HepG2 (cell line): ENCODE measurements at regions not wholly inside any gene's neighbourhood (a gene's known extent, or its start where the extent isn't known, plus 50 kb on each side); places are given as distances from the start of the nearest gene placed in this dataset.

Source experiments
- ATAC-seq: fragments of 200-7000 bp; cut with Tn5 transposase; 3 replicates; pipeline ENCODE4 v1.9.1; 2020; ENCODE audit warnings: mild to moderate bottlenecking, moderate library complexity
- BruUV-seq: library from RNA; stranded (reverse); fragments of 400-500 nt; replicated peaks from 2 replicates; lab custom pipeline; 2021; lab: Mats Ljungman, UMichigan
- CTCF ChIA-PET: fragments of 300-600 bp; formaldehyde crosslinking; extraction: SDS; loops from one replicate; lab custom pipeline; 2021; ENCODE audit warnings: low total read pairs, inconsistent platforms, low intra/inter-chr PET ratio; lab: Yijun Ruan, JAX
- POLR2A ChIA-PET: fragments of 350-600 bp; sonication (Branson Sonifier 250); formaldehyde crosslinking; loops from one replicate; lab custom pipeline; 2020; ENCODE audit warnings: antibody characterized with exemption, inconsistent platforms; lab: Yijun Ruan, JAX
- DNase-seq: peaks from one replicate; pipeline ENCODE4 v3.0.0-alpha.2; 2015; ENCODE audit warnings: low spot score
- FAIRE-seq: peaks from 3 replicates; lab custom pipeline; 2011; peaks lifted over from hg19 to GRCh38; lab: Jason Lieb, UNC
- H2AFZ ChIP-seq: one replicate; pipeline ENCODE4 v1.6.1; 2011; ENCODE audit warnings: low read length, inconsistent platforms
- H3K27ac ChIP-seq: fragments of 300-600 bp; 3 replicates; pipeline ENCODE4 v1.8.0; 2011; ENCODE audit warnings: mixed run types, mild to moderate bottlenecking, mixed read lengths, low read length, inconsistent platforms; ENCODE audit not compliant: insufficient read depth; ENCODE audit errors: extremely low read length
- H3K27me3 ChIP-seq, 2 experiments: fragments of 200-600 bp in 1 of 2; 2 replicates in 1 of 2; 3 replicates in 1 of 2; pipeline versions ENCODE4 v1.6.0 to v1.8.0; 2011; ENCODE audit warnings: low read length in 2 of 2, mild to moderate bottlenecking in 2 of 2, moderate library complexity in 2 of 2, inconsistent platforms in 1 of 2; ENCODE audit not compliant: insufficient read depth in 2 of 2, control insufficient read depth in 1 of 2
- H3K36me3 ChIP-seq, 2 experiments: fragments of 200-600 bp in 1 of 2; replicated peaks in 1 of 2; 2 replicates in 1 of 2; 3 replicates in 1 of 2; pipeline versions ENCODE4 v1.5.1 to v1.8.0; 2011; ENCODE audit warnings: low read length in 2 of 2, inconsistent platforms in 1 of 2; ENCODE audit not compliant: insufficient read depth in 2 of 2, control insufficient read depth in 1 of 2
- H3K4me1 ChIP-seq: 2 replicates; pipeline ENCODE4 v1.5.1; 2012; ENCODE audit warnings: low read length, inconsistent platforms; ENCODE audit not compliant: insufficient read depth
- H3K4me2 ChIP-seq: 2 replicates; pipeline ENCODE4 v1.6.0; 2011; ENCODE audit warnings: low read depth, low read length, inconsistent platforms
- H3K4me3 ChIP-seq, 3 experiments: fragments of 200-600 bp in 1 of 3; sonication (generic), shearing (Covaris generic) in 1 of 3; replicated peaks in 1 of 3; 2 replicates each; pipeline ENCODE4 v1.5.1; 2011 to 2016; ENCODE audit warnings: low read length in 3 of 3, inconsistent platforms in 2 of 3, low read depth in 2 of 3, mild to moderate bottlenecking in 2 of 3, control low read depth in 1 of 3, mixed read lengths in 1 of 3; ENCODE audit not compliant: insufficient read depth in 1 of 3
- H3K79me2 ChIP-seq: one replicate; pipeline ENCODE4 v1.6.1; 2011; ENCODE audit warnings: low read length, inconsistent platforms; ENCODE audit not compliant: insufficient read depth
- H3K9ac ChIP-seq: 2 replicates; pipeline ENCODE4 v1.6.0; 2011; ENCODE audit warnings: mild to moderate bottlenecking, low read depth, low read length, inconsistent platforms; ENCODE audit not compliant: insufficient read depth
- H3K9me3 ChIP-seq: 2 replicates; pipeline ENCODE4 v1.5.1; 2012; ENCODE audit warnings: mild to moderate bottlenecking, low read length
- H4K20me1 ChIP-seq: 2 replicates; pipeline ENCODE4 v1.6.0; 2011; ENCODE audit warnings: inconsistent platforms, mild to moderate bottlenecking, low read length, moderate library complexity; ENCODE audit not compliant: insufficient read depth
- CTCF ChIP-seq: sonication (generic); formaldehyde crosslinking; IDR thresholded peaks from 2 replicates; pipeline ENCODE4 v1.5.0; 2020; ENCODE audit warnings: mild to moderate bottlenecking, missing genetic modification reagents, moderate library complexity
- KDM5A ChIP-seq: fragments of 200-600 bp; sonication (generic); IDR thresholded peaks from 2 replicates; pipeline ENCODE4 v1.7.0; 2018; ENCODE audit warnings: antibody characterized with exemption, mild to moderate bottlenecking, low read length, borderline replicate concordance
- MAFK ChIP-seq, 2 experiments: IDR thresholded peaks in 1 of 2; conservative IDR thresholded peaks in 1 of 2; 2 replicates each; pipeline ENCODE4 v1.6.1; 2011; ENCODE audit warnings: improper control_type of control experiment in 2 of 2, low read length in 2 of 2
- PRDM15 ChIP-seq: sonication (generic); formaldehyde crosslinking; IDR thresholded peaks from 2 replicates; pipeline ENCODE4 v1.4.0; 2020; ENCODE audit warnings: missing genetic modification reagents
- SMC3 ChIP-seq: IDR thresholded peaks from 2 replicates; pipeline ENCODE4 v1.6.1; 2011; ENCODE audit warnings: low read length, improper control_type of control experiment
- STAG1 ChIP-seq: sonication (generic); formaldehyde crosslinking; IDR thresholded peaks from 2 replicates; pipeline ENCODE4 v1.4.0; 2020; ENCODE audit warnings: missing genetic modification reagents
- ZNF572 ChIP-seq: sonication (generic); formaldehyde crosslinking; IDR thresholded peaks from 2 replicates; pipeline ENCODE4 v1.5.1; 2020; ENCODE audit warnings: mild to moderate bottlenecking, missing genetic modification reagents
- WGBS: methylation state at CpG from one replicate; pipeline ENCODE4 v1.1.6; 2017; ENCODE audit warnings: low lambda C conversion rate; 5-methylcytosine and 5-hydroxymethylcytosine counted together
- in situ Hi-C: cut with HindIII; loops from 2 replicates; pipeline ENCODE4 v1.10.0; 2017; ENCODE audit warnings: low pct_unique_long_range_greater_than_20kb; ENCODE audit not compliant: extremely low pct_ligation_motif_present
- intact Hi-C: fragments of 100-400 bp; cut with micrococcal nuclease; formaldehyde crosslinking; loops from one replicate; pipeline ENCODE4 v1.10.0; 2022; ENCODE audit not compliant: unreplicated experiment

GRCh38 chr12:63068857-63069442, 82.1 kb downstream of the AVPR1A start:
- Histone ChIP-seq H3K36me3 (no peaks in the 10 kb centered on the region), H3K9ac (no peak overlapping the region), H3K27me3 (no peaks in the 10 kb centered on the region), H3K4me3 (no peak overlapping the region), H4K20me1 (no peaks in the 10 kb centered on the region), H3K9me3 (no peaks in the 10 kb centered on the region), H3K4me2 (no peak overlapping the region), H3K4me1 (peaks cover 7% of the 10 kb centered on the region), H3K27ac (no peak overlapping the region), H3K79me2 (no peaks in the 10 kb centered on the region), H2AFZ (no peak overlapping the region)
- no TSS peak for BruUV-seq
- ATAC-seq: no peak
- FAIRE-seq: peak; percentile 59
- intact Hi-C loops (loop anchor here (1.0 to 5.0 kb wide), 5 partner anchors 134 to 630 kb away; partner anchors contain the start of gene PPM1H), in situ Hi-C loops (loop anchor here (25.0 kb wide), 1 partner anchor 482 kb away; no protein-coding TSS in a partner anchor)
- WGBS: 0% methylated on average over 2 of the region's 2 CpGs
- TF ChIP-seq CTCF (CRISPR knock-in tag) (peak; percentile 58), SMC3 (peak; percentile 34), MAFK (conservative IDR thresholded peaks at IDR 0.05 in 1 of 2, IDR thresholded peaks at IDR 0.05 in 1 of 2; ENCODE audit: low read length in 2 of 2) (peak in 1 of 2 experiments; percentile 37; a peak in 1 of 4 replicates), ZNF572 (CRISPR knock-in tag) (no peak), STAG1 (CRISPR knock-in tag) (peak; percentile 82), PRDM15 (CRISPR knock-in tag) (no peak), KDM5A (no peak)
- POLR2A ChIA-PET: no interaction called here
- peak; percentile 33 for DNase-seq
- CTCF ChIA-PET: interaction anchor here (0.7 to 1.1 kb wide), 2 partner anchors 134 to 488 kb away, joined by 3 read pairs; partner anchors contain the start of gene PPM1H
